ENCODE measurements at regions not wholly inside any gene's neighbourhood (a gene's known extent, or its start where the extent isn't known, plus 50 kb on each side); places are given as distances from the start of the nearest gene placed in this dataset.

DNA sequence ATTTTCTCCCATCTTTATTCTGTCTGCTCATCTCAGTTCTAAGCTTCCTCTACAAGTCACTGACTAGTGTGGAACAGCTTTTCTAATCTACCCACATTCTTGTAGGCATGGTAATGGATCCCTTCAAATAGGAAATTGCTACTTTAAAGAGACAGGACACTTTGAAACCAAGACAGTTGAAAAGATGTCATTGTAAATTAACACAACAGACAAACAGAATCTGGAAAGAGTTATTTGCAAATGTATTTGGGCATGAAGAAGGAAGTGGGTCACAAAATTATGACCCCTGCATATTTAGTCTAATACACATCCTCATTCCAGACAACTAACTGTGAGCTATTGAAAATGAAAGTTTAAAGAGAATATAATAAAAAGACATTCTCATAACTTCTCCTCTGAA is 298.2 kb upstream of the MARCKS start:
- no peak overlapping the region for H3K4me3 ChIP-seq
- CTCF ChIA-PET = interaction anchor here (0.6 kb wide), 1 partner anchor 30 kb away, joined by 3 read pairs; no protein-coding TSS in a partner anchor
- TF ChIP-seq, protein P1, sequence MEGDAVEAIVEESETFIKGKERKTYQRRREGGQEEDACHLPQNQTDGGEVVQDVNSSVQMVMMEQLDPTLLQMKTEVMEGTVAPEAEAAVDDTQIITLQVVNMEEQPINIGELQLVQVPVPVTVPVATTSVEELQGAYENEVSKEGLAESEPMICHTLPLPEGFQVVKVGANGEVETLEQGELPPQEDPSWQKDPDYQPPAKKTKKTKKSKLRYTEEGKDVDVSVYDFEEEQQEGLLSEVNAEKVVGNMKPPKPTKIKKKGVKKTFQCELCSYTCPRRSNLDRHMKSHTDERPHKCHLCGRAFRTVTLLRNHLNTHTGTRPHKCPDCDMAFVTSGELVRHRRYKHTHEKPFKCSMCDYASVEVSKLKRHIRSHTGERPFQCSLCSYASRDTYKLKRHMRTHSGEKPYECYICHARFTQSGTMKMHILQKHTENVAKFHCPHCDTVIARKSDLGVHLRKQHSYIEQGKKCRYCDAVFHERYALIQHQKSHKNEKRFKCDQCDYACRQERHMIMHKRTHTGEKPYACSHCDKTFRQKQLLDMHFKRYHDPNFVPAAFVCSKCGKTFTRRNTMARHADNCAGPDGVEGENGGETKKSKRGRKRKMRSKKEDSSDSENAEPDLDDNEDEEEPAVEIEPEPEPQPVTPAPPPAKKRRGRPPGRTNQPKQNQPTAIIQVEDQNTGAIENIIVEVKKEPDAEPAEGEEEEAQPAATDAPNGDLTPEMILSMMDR (IDR thresholded peaks at IDR 0.05) = no peak
- TF ChIP-seq RAD21 (conservative IDR thresholded peaks at IDR 0.05 in 1 of 2, IDR thresholded peaks at IDR 0.05 in 1 of 2) = no peak
- H3K27ac ChIP-seq = 0 out of 6 replicates have a peak overlapping the region, but pooled peaks of 1 of the 2 experiments have one; percentile 46
- ATAC-seq = no peak
- DNase-seq (ENCODE audit: low read depth in 1 of 2, low spot score in 1 of 2) = no peak
- no peaks in the 10 kb centered on the region for H3K9me3 ChIP-seq
- POLR2A ChIA-PET = no interaction called here
- H3K4me1 ChIP-seq = peaks cover 14% of the 10 kb centered on the region; the same call in 2 of the 3 replicates
- H3K4me2 ChIP-seq = peak overlapping the region; percentile 10; the same call in 1 of the 3 replicates
- no peak for FAIRE-seq

DNA sequence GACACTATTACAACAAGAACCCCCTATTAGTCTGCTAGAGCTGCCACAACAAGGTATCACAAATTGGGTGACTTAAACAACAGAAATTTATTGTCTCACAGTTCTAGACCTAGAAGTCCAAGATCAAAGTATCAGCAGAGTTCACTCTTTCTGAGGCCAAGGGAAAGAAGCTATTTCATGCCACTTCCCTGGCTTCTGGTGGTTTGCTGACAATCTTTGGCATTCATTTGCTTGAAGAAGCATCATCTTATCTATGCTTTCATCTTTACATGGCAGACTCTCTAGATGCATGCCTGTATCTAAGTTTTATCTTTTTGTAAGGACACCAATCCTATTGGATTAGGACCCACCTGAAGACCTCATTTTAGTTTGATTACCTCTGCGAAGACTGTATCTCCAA is 296.8 kb upstream of the MARCKS start:
- H3K9me3 ChIP-seq = no peaks in the 10 kb centered on the region
- ChIA-PET POLR2A (no interaction called here), CTCF (no interaction called here)
- peaks cover 14% of the 10 kb centered on the region; the same call in 2 of the 3 replicates for H3K4me1 ChIP-seq
- peak overlapping the region in 1 of 2 experiments; percentile 35; a peak in 1 of 6 replicates for H3K27ac ChIP-seq
- peak overlapping the region; percentile 28; the same call in 2 of the 3 replicates for H3K4me2 ChIP-seq
- DNase-seq (ENCODE audit: low read depth in 1 of 2, low spot score in 1 of 2) (no peak), FAIRE-seq (no peak), ATAC-seq (no peak)
- WGBS (ENCODE audit: missing lambda C conversion rate) = 93% methylated on average over 1 of the region's 1 CpG
- TF ChIP-seq, protein P2, sequence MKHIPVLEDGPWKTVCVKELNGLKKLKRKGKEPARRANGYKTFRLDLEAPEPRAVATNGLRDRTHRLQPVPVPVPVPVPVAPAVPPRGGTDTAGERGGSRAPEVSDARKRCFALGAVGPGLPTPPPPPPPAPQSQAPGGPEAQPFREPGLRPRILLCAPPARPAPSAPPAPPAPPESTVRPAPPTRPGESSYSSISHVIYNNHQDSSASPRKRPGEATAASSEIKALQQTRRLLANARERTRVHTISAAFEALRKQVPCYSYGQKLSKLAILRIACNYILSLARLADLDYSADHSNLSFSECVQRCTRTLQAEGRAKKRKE (CRISPR knock-in tag; IDR thresholded peaks at IDR 0.05; ENCODE audit: low read depth) = no peak
- no peak for TF ChIP-seq FOXS1 (CRISPR knock-in tag; IDR thresholded peaks at IDR 0.05)
- TF ChIP-seq KDM1A (IDR thresholded peaks at IDR 0.05; ENCODE audit: low read depth) = no peak
- no peak for TF ChIP-seq ZC3H11A (IDR thresholded peaks at IDR 0.05)
- H3K4me3 ChIP-seq = no peak overlapping the region

DNA sequence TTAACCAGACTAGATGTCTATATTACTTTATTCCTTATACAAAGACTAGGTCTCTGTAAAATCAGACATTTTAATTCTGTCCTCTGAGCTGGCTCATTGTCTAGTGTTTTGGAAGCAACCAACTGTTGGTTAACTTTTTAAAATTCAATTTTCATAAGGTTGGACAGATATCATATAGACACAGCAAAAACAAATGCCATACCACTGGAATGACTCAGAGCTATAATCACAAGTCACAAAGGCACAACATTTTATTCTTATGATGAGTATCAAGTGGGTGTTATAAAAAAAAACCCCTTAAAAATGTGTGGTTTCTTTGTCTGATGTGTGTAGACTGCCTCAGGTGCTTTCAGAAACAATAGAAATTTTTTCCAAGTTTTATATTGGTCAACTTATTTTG is 296.2 kb upstream of the MARCKS start:
- ChIA-PET POLR2A (no interaction called here), CTCF (no interaction called here)
- Histone ChIP-seq H3K9me3 (no peaks in the 10 kb centered on the region), H3K4me3 (no peak overlapping the region), H3K4me2 (peak overlapping the region; percentile 28; the same call in 2 of the 3 replicates), H3K4me1 (peaks cover 14% of the 10 kb centered on the region; the same call in 2 of the 3 replicates), H3K27ac (peak overlapping the region in 1 of 2 experiments; percentile 35; a peak in 1 of 6 replicates)
- TF ChIP-seq HEYL (CRISPR knock-in tag; IDR thresholded peaks at IDR 0.05) (no peak), EHF (CRISPR knock-in tag; IDR thresholded peaks at IDR 0.05) (no peak), KDM5A (IDR thresholded peaks at IDR 0.05) (no peak)
- TF ChIP-seq, protein P3, sequence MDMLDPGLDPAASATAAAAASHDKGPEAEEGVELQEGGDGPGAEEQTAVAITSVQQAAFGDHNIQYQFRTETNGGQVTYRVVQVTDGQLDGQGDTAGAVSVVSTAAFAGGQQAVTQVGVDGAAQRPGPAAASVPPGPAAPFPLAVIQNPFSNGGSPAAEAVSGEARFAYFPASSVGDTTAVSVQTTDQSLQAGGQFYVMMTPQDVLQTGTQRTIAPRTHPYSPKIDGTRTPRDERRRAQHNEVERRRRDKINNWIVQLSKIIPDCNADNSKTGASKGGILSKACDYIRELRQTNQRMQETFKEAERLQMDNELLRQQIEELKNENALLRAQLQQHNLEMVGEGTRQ (IDR thresholded peaks at IDR 0.05) = no peak
- FAIRE-seq (no peak), DNase-seq (ENCODE audit: low read depth in 1 of 2, low spot score in 1 of 2) (peak in 1 of 2 experiments; percentile 16), ATAC-seq (peak in 1 of 2 experiments; percentile 46; a peak in 2 of 6 replicates)

DNA sequence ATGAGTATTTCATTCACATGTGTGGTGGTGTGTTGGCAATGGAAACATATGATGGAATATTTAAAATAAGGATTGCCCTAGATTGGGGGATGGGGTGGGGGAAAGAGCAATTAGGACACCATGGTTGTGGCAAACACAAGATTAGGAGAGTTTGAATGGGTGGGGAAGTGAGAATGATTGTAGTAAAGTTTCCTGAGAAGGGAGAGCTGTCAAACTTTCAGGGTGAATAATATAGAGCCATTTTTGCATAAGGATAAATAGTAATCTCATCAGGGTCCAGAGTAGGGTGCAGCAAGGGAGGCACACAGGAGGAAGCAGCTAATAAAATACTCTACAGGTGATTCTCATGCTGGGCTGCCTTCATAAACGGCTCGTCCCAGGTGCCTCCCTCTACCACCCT is 294.9 kb upstream of the MARCKS start:
- Histone ChIP-seq H3K4me1 (peaks cover 14% of the 10 kb centered on the region; the same call in 2 of the 3 replicates), H3K27ac (no peak overlapping the region), H3K9me3 (no peaks in the 10 kb centered on the region), H3K4me3 (no peak overlapping the region), H3K4me2 (no peak overlapping the region)
- no peak for DNase-seq (ENCODE audit: low read depth in 1 of 2, low spot score in 1 of 2)
- ChIA-PET POLR2A (no interaction called here), CTCF (no interaction called here)
- ATAC-seq = no peak
- 94% methylated on average over 2 of the region's 2 CpGs for WGBS (ENCODE audit: missing lambda C conversion rate)
- no peak for TF ChIP-seq RNF2 (IDR thresholded peaks at IDR 0.05; ENCODE audit: borderline replicate concordance, low read depth)
- FAIRE-seq = no peak

Data from A549 (cell line).